ENCODE measurements at regions not wholly inside any gene's neighbourhood (a gene's known extent, or its start where the extent isn't known, plus 50 kb on each side); places are given as distances from the start of the nearest gene placed in this dataset.
"Not testable (repeated sequence)": the region's sequence is repeated elsewhere in the genome, so short reads cannot be mapped to it uniquely, and the experiment has no call there.

- TF ChIP-seq CTCF (conservative IDR thresholded peaks at IDR 0.05; ENCODE audit: low read depth, low read length); EZH2 (IDR thresholded peaks at IDR 0.05; ENCODE audit: borderline replicate concordance, low read depth, low read length, poor library complexity, severe bottlenecking): not testable (repeated sequence)
Observed at GRCh38 chr1:83485314-83486019, 513.5 kb downstream of the TTLL7 start.

Measured in A673 (cell line).